GM10248 (cell line): ENCODE measurements at regions not wholly inside any gene's neighbourhood (a gene's known extent, or its start where the extent isn't known, plus 50 kb on each side); places are given as distances from the start of the nearest gene placed in this dataset.

Experiments
- CTCF ChIA-PET: fragments of 300-600 bp; sonication (Branson Sonifier 250); formaldehyde crosslinking; extraction: SDS; loops from one replicate; lab custom pipeline; 2021; ENCODE audit warnings: antibody characterized with exemption; lab: Yijun Ruan, JAX
- POLR2A ChIA-PET: fragments of 350-650 bp; sonication (Branson Sonifier 250); formaldehyde crosslinking; extraction: SDS; loops from one replicate; lab custom pipeline; 2020; ENCODE audit warnings: antibody characterized with exemption; lab: Yijun Ruan, JAX
- DNase-seq: peaks from one replicate; pipeline ENCODE4 v3.0.0; 2012; ENCODE audit errors: extremely low spot score
- CTCF ChIP-seq: IDR thresholded peaks from 2 replicates; pipeline ENCODE4 v1.5.1; 2012; ENCODE audit warnings: mild to moderate bottlenecking, low read depth; ENCODE audit errors: extremely low read depth, missing control alignments, control extremely low read depth

GRCh38 chr15:61748529-61748928 lies 311.7 kb downstream of the VPS13C start:
- ChIA-PET CTCF (no interaction called here), POLR2A (no interaction called here)
- no peak for TF ChIP-seq CTCF
- no peak for DNase-seq

- CTCF ChIA-PET, result interaction anchor here (1.0 kb wide), 1 partner anchor 10 kb away, joined by 3 read pairs; no protein-coding TSS in a partner anchor
- DNase-seq, result no peak
- POLR2A ChIA-PET, result no interaction called here
- no peak for TF ChIP-seq CTCF
Observed at GRCh38 chr15:61746589-61746988, 313.7 kb downstream of the VPS13C start.

- ChIA-PET CTCF (interaction anchor here (0.9 kb wide), 1 partner anchor 10 kb away, joined by 3 read pairs; no protein-coding TSS in a partner anchor), POLR2A (no interaction called here)
- TF ChIP-seq CTCF, result no peak
- DNase-seq, result no peak
Observed at GRCh38 chr15:61743345-61743909, 316.8 kb downstream of the VPS13C start.

GRCh38 chr15:61742591-61742990 lies 317.7 kb downstream of the VPS13C start:
- ChIA-PET CTCF (interaction anchor here (0.9 kb wide), 1 partner anchor 11 kb away, joined by 3 read pairs; no protein-coding TSS in a partner anchor), POLR2A (no interaction called here)
- TF ChIP-seq CTCF, result no peak
- no peak for DNase-seq

- CTCF ChIA-PET, result interaction anchor here (1.3 to 1.4 kb wide), 2 partner anchors 9 to 10 kb away, joined by 3 to 4 read pairs; no protein-coding TSS in a partner anchor
Observed at GRCh38 chr15:61736790-61737189, 323.5 kb downstream of the VPS13C start.

GRCh38 chr15:61731099-61731498 lies 329.1 kb downstream of the VPS13C start:
- ChIA-PET POLR2A (no interaction called here), CTCF (interaction anchor here (1.4 to 2.1 kb wide), 2 partner anchors 21 to 71 kb away, joined by 3 to 6 read pairs; no protein-coding TSS in a partner anchor)
- no peak for DNase-seq
- TF ChIP-seq CTCF, result no peak

More at GRCh38 chr15:61736790-61737189, 323.5 kb downstream of the VPS13C start:
- no peak for DNase-seq
- POLR2A ChIA-PET, result no interaction called here
- TF ChIP-seq CTCF, result no peak
